ENCODE measurements at regions not wholly inside any gene's neighbourhood (a gene's known extent, or its start where the extent isn't known, plus 50 kb on each side); places are given as distances from the start of the nearest gene placed in this dataset.

GRCh38 chr17:63361182-63361581, 84.9 kb downstream of the CYB561 start:
- FAIRE-seq (no peak), DNase-seq (ENCODE audit: insufficient read length, low spot score) (no peak)
- no peak for TF ChIP-seq SPI1 (IDR thresholded peaks at IDR 0.05; ENCODE audit: low read depth, low read length)
- TF ChIP-seq PAX5 (IDR thresholded peaks at IDR 0.05; ENCODE audit: insufficient read depth, low read length, severe bottlenecking), result no peak
- TF ChIP-seq POLR2A (IDR thresholded peaks at IDR 0.05; ENCODE audit: low read depth, low read length), result no peak
- no peak for TF ChIP-seq POU2F2 (IDR thresholded peaks at IDR 0.05; ENCODE audit: low read depth, low read length)

- FAIRE-seq (no peak), DNase-seq (ENCODE audit: insufficient read length, low spot score) (no peak)
- TF ChIP-seq POU2F2 (IDR thresholded peaks at IDR 0.05; ENCODE audit: low read depth, low read length), result no peak
- TF ChIP-seq TAF1 (IDR thresholded peaks at IDR 0.05; ENCODE audit: low read depth, low read length), result no peak
- no peak for TF ChIP-seq PAX5 (IDR thresholded peaks at IDR 0.05; ENCODE audit: insufficient read depth, low read length, severe bottlenecking)
- TF ChIP-seq POLR2A (IDR thresholded peaks at IDR 0.05; ENCODE audit: low read depth, low read length), result no peak
- no peak for TF ChIP-seq SPI1 (IDR thresholded peaks at IDR 0.05; ENCODE audit: low read depth, low read length)
- no peak for TF ChIP-seq POLR2AphosphoS5 (IDR thresholded peaks at IDR 0.05; ENCODE audit: low read depth, low read length)
Observed at GRCh38 chr17:63362115-63362514, 84.0 kb downstream of the CYB561 start.

GRCh38 chr17:63364387-63364786, 81.7 kb downstream of the CYB561 start:
- no peak for DNase-seq (ENCODE audit: insufficient read length, low spot score)
- TF ChIP-seq SPI1 (IDR thresholded peaks at IDR 0.05; ENCODE audit: low read depth, low read length) (no peak), PAX5 (IDR thresholded peaks at IDR 0.05; ENCODE audit: insufficient read depth, low read length, severe bottlenecking) (no peak), POU2F2 (IDR thresholded peaks at IDR 0.05; ENCODE audit: low read depth, low read length) (no peak), TAF1 (IDR thresholded peaks at IDR 0.05; ENCODE audit: low read depth, low read length) (no peak), POLR2A (IDR thresholded peaks at IDR 0.05; ENCODE audit: low read depth, low read length) (no peak), POLR2AphosphoS5 (IDR thresholded peaks at IDR 0.05; ENCODE audit: low read depth, low read length) (no peak)
- FAIRE-seq, result no peak

DNA sequence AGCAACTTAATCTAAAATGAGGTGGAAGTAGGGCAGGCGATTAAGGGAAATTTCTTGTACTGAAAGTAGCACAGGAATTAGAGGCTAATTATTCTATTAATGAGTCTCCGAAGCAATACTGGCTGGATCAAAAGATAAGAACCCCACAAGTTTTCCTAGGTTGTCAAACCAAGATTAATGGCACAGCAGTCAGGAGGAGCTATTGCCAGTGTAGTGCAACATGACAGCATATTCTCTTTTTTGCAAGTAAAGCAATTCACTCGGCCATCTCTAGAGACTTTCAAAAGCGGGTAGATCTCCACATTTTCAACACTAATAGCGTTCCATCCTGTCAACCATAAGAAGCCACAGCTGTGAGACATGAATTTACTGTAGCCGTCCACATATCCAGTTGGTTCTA, 81.2 kb downstream of the CYB561 start:
- no peak for FAIRE-seq
- TF ChIP-seq POU2F2 (IDR thresholded peaks at IDR 0.05; ENCODE audit: low read depth, low read length) (no peak), SPI1 (IDR thresholded peaks at IDR 0.05; ENCODE audit: low read depth, low read length) (no peak), TAF1 (IDR thresholded peaks at IDR 0.05; ENCODE audit: low read depth, low read length) (no peak), POLR2A (IDR thresholded peaks at IDR 0.05; ENCODE audit: low read depth, low read length) (no peak), POLR2AphosphoS5 (IDR thresholded peaks at IDR 0.05; ENCODE audit: low read depth, low read length) (no peak), PAX5 (IDR thresholded peaks at IDR 0.05; ENCODE audit: insufficient read depth, low read length, severe bottlenecking) (no peak)

DNA sequence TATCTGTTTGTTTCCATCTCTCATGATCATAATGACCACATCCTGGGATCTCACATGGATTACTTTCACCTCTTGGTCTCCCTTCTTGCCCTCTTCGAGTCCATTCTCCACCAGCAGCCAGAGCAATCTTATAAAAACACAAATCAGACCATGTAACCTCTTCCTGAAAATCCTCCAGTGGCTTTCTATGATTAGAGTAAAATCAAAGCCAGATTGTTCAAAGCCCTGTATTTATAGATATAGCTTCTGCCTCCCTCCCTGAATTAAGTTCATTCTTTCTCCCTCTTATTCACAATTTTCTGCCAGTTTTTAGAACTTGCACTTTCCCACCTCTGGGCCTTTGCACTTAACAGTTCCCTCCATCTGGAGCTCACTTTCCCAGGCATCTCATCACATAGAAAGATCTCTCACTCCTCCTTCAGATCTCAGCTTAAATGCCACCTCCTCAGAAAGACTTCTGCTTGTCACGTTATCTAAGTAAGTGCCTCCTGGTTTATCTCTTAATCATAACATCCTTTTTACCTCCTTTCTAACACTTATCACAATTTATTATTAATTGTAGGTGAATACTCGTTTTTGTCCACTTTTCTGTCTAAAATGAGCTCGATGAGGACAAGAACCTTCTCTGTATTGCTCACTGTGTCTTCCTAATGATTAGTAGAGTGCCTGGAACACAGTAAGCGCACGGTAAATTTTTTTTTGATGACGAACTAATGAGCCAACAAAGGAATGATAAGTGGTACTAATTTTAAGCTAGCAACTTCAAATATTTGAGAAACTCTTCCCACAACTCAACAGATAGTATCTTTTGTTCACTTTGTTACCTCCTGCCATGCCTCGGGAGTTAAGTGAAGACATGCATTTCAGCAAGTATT, 80.5 kb downstream of the CYB561 start:
- FAIRE-seq (no peak), DNase-seq (ENCODE audit: insufficient read length, low spot score) (no peak)
- TF ChIP-seq POU2F2 (IDR thresholded peaks at IDR 0.05; ENCODE audit: low read depth, low read length) (no peak), POLR2AphosphoS5 (IDR thresholded peaks at IDR 0.05; ENCODE audit: low read depth, low read length) (no peak), POLR2A (IDR thresholded peaks at IDR 0.05; ENCODE audit: low read depth, low read length) (no peak), PAX5 (IDR thresholded peaks at IDR 0.05; ENCODE audit: insufficient read depth, low read length, severe bottlenecking) (no peak), SPI1 (IDR thresholded peaks at IDR 0.05; ENCODE audit: low read depth, low read length) (no peak), TAF1 (IDR thresholded peaks at IDR 0.05; ENCODE audit: low read depth, low read length) (no peak)

More for the DNA sequence above, 81.2 kb downstream of the CYB561 start:
- no peak for DNase-seq (ENCODE audit: insufficient read length, low spot score)

DNA sequence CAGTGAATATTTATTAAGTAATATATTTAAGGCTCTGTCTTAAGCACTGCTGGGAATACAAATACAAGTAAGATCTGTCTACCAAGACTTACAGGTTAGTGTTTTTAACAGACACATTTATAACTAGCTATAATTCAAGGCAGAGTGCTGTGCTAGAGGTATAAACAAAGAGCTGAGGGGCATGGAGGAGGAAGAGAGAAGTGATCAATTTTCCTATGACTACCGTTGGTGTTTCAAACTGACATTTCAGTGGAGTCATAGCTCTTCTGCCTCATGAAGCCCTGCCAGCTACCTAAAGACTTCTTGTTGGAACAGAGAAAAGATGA, 79.9 kb downstream of the CYB561 start:
- DNase-seq (ENCODE audit: insufficient read length, low spot score) (no peak), FAIRE-seq (no peak)
- TF ChIP-seq POLR2AphosphoS5 (IDR thresholded peaks at IDR 0.05; ENCODE audit: low read depth, low read length) (no peak), TAF1 (IDR thresholded peaks at IDR 0.05; ENCODE audit: low read depth, low read length) (no peak), POLR2A (IDR thresholded peaks at IDR 0.05; ENCODE audit: low read depth, low read length) (no peak), POU2F2 (IDR thresholded peaks at IDR 0.05; ENCODE audit: low read depth, low read length) (no peak), SPI1 (IDR thresholded peaks at IDR 0.05; ENCODE audit: low read depth, low read length) (no peak), PAX5 (IDR thresholded peaks at IDR 0.05; ENCODE audit: insufficient read depth, low read length, severe bottlenecking) (no peak)

- FAIRE-seq (no peak), DNase-seq (ENCODE audit: insufficient read length, low spot score) (no peak)
- no peak for TF ChIP-seq POU2F2 (IDR thresholded peaks at IDR 0.05; ENCODE audit: low read depth, low read length)
- no peak for TF ChIP-seq SPI1 (IDR thresholded peaks at IDR 0.05; ENCODE audit: low read depth, low read length)
- TF ChIP-seq POLR2AphosphoS5 (IDR thresholded peaks at IDR 0.05; ENCODE audit: low read depth, low read length), result no peak
- no peak for TF ChIP-seq POLR2A (IDR thresholded peaks at IDR 0.05; ENCODE audit: low read depth, low read length)
- no peak for TF ChIP-seq TAF1 (IDR thresholded peaks at IDR 0.05; ENCODE audit: low read depth, low read length)
- TF ChIP-seq PAX5 (IDR thresholded peaks at IDR 0.05; ENCODE audit: insufficient read depth, low read length, severe bottlenecking), result no peak
Observed at GRCh38 chr17:63369233-63369632, 76.9 kb downstream of the CYB561 start.

DNA sequence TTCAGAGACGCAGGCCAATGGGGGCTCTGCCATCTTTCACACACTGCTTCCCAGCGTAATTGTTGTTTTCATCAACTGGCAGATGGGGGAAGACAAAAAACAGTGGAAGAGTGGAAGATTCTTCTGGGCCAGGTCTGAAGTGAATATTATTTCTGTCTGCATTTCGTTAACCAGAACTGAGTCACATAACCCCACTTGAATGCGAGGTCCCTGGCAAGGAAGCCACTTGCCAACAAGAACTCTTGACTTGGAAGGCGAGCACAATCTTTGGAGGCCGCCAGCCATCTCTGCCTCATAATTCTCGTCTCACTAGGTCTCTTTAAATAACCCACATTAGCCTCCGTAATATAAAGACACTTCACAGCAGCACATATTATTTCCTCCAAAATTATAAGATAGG, 75.4 kb downstream of the CYB561 start:
- DNase-seq (ENCODE audit: insufficient read length, low spot score), result no peak
- no peak for FAIRE-seq
- TF ChIP-seq POLR2A (IDR thresholded peaks at IDR 0.05; ENCODE audit: low read depth, low read length) (no peak), POLR2AphosphoS5 (IDR thresholded peaks at IDR 0.05; ENCODE audit: low read depth, low read length) (no peak), PAX5 (IDR thresholded peaks at IDR 0.05; ENCODE audit: insufficient read depth, low read length, severe bottlenecking) (no peak), TAF1 (IDR thresholded peaks at IDR 0.05; ENCODE audit: low read depth, low read length) (no peak), POU2F2 (IDR thresholded peaks at IDR 0.05; ENCODE audit: low read depth, low read length) (no peak), SPI1 (IDR thresholded peaks at IDR 0.05; ENCODE audit: low read depth, low read length) (no peak)

- TF ChIP-seq POU2F2 (IDR thresholded peaks at IDR 0.05; ENCODE audit: low read depth, low read length) (no peak), POLR2AphosphoS5 (IDR thresholded peaks at IDR 0.05; ENCODE audit: low read depth, low read length) (no peak), POLR2A (IDR thresholded peaks at IDR 0.05; ENCODE audit: low read depth, low read length) (no peak), PAX5 (IDR thresholded peaks at IDR 0.05; ENCODE audit: insufficient read depth, low read length, severe bottlenecking) (no peak), SPI1 (IDR thresholded peaks at IDR 0.05; ENCODE audit: low read depth, low read length) (no peak), TAF1 (IDR thresholded peaks at IDR 0.05; ENCODE audit: low read depth, low read length) (no peak)
Observed at GRCh38 chr17:63376949-63377348, 69.2 kb downstream of the CYB561 start.

More at GRCh38 chr17:63376949-63377348, 69.2 kb downstream of the CYB561 start:
- no peak for FAIRE-seq
- no peak for DNase-seq (ENCODE audit: insufficient read length, low spot score)
